ENCODE measurements at regions not wholly inside any gene's neighbourhood (a gene's known extent, or its start where the extent isn't known, plus 50 kb on each side); places are given as distances from the start of the nearest gene placed in this dataset.
"Not testable (repeated sequence)": the region's sequence is repeated elsewhere in the genome, so short reads cannot be mapped to it uniquely, and the experiment has no call there.

GRCh38 chr2:131754929-131755720, 227.4 kb downstream of the CCDC74A start:
- Histone ChIP-seq H3K27ac (no peak overlapping the region), H3K4me1 (no peaks in the 10 kb centered on the region), H3K27me3 (no peaks in the 10 kb centered on the region), H3K9me3 (no peaks in the 10 kb centered on the region), H3K36me3 (no peaks in the 10 kb centered on the region), H3K4me3 (no peak overlapping the region)
- intact Hi-C loops (cut with DNase I): no loop called here
- DNase-seq (ENCODE audit: low spot score in 2 of 2): no peak
- no peak for TF ChIP-seq CTCF (IDR thresholded peaks at IDR 0.05)

- no peak overlapping the region for H3K4me3 ChIP-seq
- TF ChIP-seq CTCF (IDR thresholded peaks at IDR 0.05): no peak
- no peaks in the 10 kb centered on the region for H3K36me3 ChIP-seq
- no peak overlapping the region for H3K27ac ChIP-seq
- no peak for DNase-seq (ENCODE audit: low spot score in 2 of 2)
- no peaks in the 10 kb centered on the region for H3K9me3 ChIP-seq
- intact Hi-C loops (cut with DNase I): no loop called here
- H3K27me3 ChIP-seq: no peaks in the 10 kb centered on the region
- no peaks in the 10 kb centered on the region for H3K4me1 ChIP-seq
Measured at GRCh38 chr2:131756141-131756907, 228.6 kb downstream of the CCDC74A start.

GRCh38 chr2:131758941-131759340, 231.3 kb downstream of the CCDC74A start:
- H3K27ac ChIP-seq; H3K9me3 ChIP-seq; H3K27me3 ChIP-seq; intact Hi-C loops (cut with DNase I); H3K4me3 ChIP-seq; DNase-seq (ENCODE audit: low spot score in 2 of 2); H3K36me3 ChIP-seq; H3K4me1 ChIP-seq: not testable (repeated sequence)

GRCh38 chr2:131774955-131775555, 247.4 kb downstream of the CCDC74A start:
- H3K9me3 ChIP-seq; DNase-seq (ENCODE audit: low spot score in 2 of 2); H3K27ac ChIP-seq; H3K4me1 ChIP-seq; H3K4me3 ChIP-seq; H3K36me3 ChIP-seq; H3K27me3 ChIP-seq: not testable (repeated sequence)
- intact Hi-C loops (cut with DNase I): loop anchor here (5.0 kb wide), 1 partner anchor 47 kb away; no protein-coding TSS in a partner anchor

- H3K9me3 ChIP-seq; DNase-seq (ENCODE audit: low spot score in 2 of 2); H3K4me3 ChIP-seq; H3K27me3 ChIP-seq; H3K27ac ChIP-seq; H3K4me1 ChIP-seq; H3K36me3 ChIP-seq: not testable (repeated sequence)
- intact Hi-C loops (cut with DNase I): loop anchor here (5.0 kb wide), 1 partner anchor 46 kb away; no protein-coding TSS in a partner anchor
Measured at GRCh38 chr2:131775903-131776506, 248.3 kb downstream of the CCDC74A start.

GRCh38 chr2:131780446-131780845, 252.8 kb downstream of the CCDC74A start:
- H3K27ac ChIP-seq; H3K36me3 ChIP-seq; H3K4me1 ChIP-seq; DNase-seq (ENCODE audit: low spot score in 2 of 2); H3K9me3 ChIP-seq; H3K27me3 ChIP-seq; intact Hi-C loops (cut with DNase I); H3K4me3 ChIP-seq: not testable (repeated sequence)

GRCh38 chr2:131801210-131801744, 273.6 kb downstream of the CCDC74A start:
- Histone ChIP-seq H3K27ac (no peak overlapping the region), H3K36me3 (no peaks in the 10 kb centered on the region), H3K4me3 (peak overlapping the region; percentile 30 to 61), H3K27me3 (peaks cover 3% of the 10 kb centered on the region), H3K9me3 (no peaks in the 10 kb centered on the region), H3K4me1 (peaks cover 6 to 7% of the 10 kb centered on the region in 2 donors)
- DNase-seq (ENCODE audit: low spot score in 2 of 2): no peak
- intact Hi-C loops (cut with DNase I): loop anchor here (2.0 kb wide), 1 partner anchor 126 kb away; no protein-coding TSS in a partner anchor
- TF ChIP-seq CTCF (IDR thresholded peaks at IDR 0.05): no peak
